ENCODE measurements at regions not wholly inside any gene's neighbourhood (a gene's known extent, or its start where the extent isn't known, plus 50 kb on each side); places are given as distances from the start of the nearest gene placed in this dataset.
"Not testable (repeated sequence)": the region's sequence is repeated elsewhere in the genome, so short reads cannot be mapped to it uniquely, and the experiment has no call there.

GRCh38 chr2:47728551-47728950, 54.4 kb upstream of the MSH6 start:
- no peak for DNase-seq

GRCh38 chr2:47727956-47728355, 55.0 kb upstream of the MSH6 start:
- no peak for DNase-seq

- not testable (repeated sequence) for DNase-seq
Measured at GRCh38 chr2:47726978-47727377, 56.0 kb upstream of the MSH6 start.

GRCh38 chr2:47725808-47726207, 57.1 kb upstream of the MSH6 start:
- no peak for DNase-seq

GRCh38 chr2:47724221-47724981, 58.5 kb upstream of the MSH6 start:
- no peak for DNase-seq

GRCh38 chr2:47721296-47721695, 61.6 kb upstream of the MSH6 start:
- no peak for DNase-seq

GRCh38 chr2:47720559-47720958, 62.4 kb upstream of the MSH6 start:
- DNase-seq, result peak in 1 of 14 donors; percentile 8

GRCh38 chr2:47720036-47720435, 62.9 kb upstream of the MSH6 start:
- no peak for DNase-seq

GRCh38 chr2:47719099-47719498, 63.8 kb upstream of the MSH6 start:
- DNase-seq, result no peak

GRCh38 chr2:47716307-47716706, 66.6 kb upstream of the MSH6 start:
- DNase-seq, result not testable (repeated sequence)

- no peak for DNase-seq
Measured at GRCh38 chr2:47715552-47715951, 67.4 kb upstream of the MSH6 start.

GRCh38 chr2:47708801-47709499, 74.0 kb upstream of the MSH6 start:
- DNase-seq, result no peak

- no peak for DNase-seq
Measured at GRCh38 chr2:47704287-47704686, 78.7 kb upstream of the MSH6 start.

GRCh38 chr2:47699533-47700215, 83.3 kb upstream of the MSH6 start:
- DNase-seq, result no peak

- DNase-seq, result not testable (repeated sequence)
Measured at GRCh38 chr2:47698436-47698972, 84.4 kb upstream of the MSH6 start.

GRCh38 chr2:47697681-47698435, 85.1 kb upstream of the MSH6 start:
- not testable (repeated sequence) for DNase-seq

GRCh38 chr2:47697000-47697601, 85.8 kb upstream of the MSH6 start:
- DNase-seq, result no peak

- no peak for DNase-seq
Measured at GRCh38 chr2:47696478-47696831, 86.5 kb upstream of the MSH6 start.

- DNase-seq, result no peak
Measured at GRCh38 chr2:47695800-47696477, 87.0 kb upstream of the MSH6 start.

GRCh38 chr2:47694451-47694850, 88.5 kb upstream of the MSH6 start:
- DNase-seq, result not testable (repeated sequence)

GRCh38 chr2:47690706-47691325, 92.1 kb upstream of the MSH6 start:
- not testable (repeated sequence) for DNase-seq

All from C1 segment of cervical spinal cord (tissue), 14 donors.